HG02588 (cell line): ENCODE measurements at regions not wholly inside any gene's neighbourhood (a gene's known extent, or its start where the extent isn't known, plus 50 kb on each side); places are given as distances from the start of the nearest gene placed in this dataset.

Experiments
- ATAC-seq: cut with Tn5 transposase; IDR thresholded peaks from one replicate; pipeline ENCODE4 v1.9.1; 2021; ENCODE audit warnings: mild to moderate bottlenecking, moderate library complexity; ENCODE audit not compliant: unreplicated experiment

DNA sequence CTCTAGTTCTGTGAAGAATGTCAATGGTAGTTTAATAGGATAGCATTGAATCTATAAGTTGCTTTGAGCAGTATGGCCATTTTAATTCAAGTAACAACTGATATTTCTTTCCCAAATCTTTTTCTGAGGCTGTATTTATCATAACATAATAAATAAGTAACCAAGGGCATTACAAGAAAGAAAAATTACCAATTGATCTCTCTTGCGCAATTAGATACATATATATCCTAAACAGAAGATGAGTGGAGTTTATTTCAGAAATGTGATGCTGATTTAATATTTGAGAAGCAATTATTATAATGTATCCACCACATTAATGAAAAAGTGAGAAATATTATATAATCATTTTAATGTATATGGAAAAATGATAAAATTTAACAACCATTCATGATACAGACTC, 802.5 kb upstream of the AGA start:
- ATAC-seq, result no peak

DNA sequence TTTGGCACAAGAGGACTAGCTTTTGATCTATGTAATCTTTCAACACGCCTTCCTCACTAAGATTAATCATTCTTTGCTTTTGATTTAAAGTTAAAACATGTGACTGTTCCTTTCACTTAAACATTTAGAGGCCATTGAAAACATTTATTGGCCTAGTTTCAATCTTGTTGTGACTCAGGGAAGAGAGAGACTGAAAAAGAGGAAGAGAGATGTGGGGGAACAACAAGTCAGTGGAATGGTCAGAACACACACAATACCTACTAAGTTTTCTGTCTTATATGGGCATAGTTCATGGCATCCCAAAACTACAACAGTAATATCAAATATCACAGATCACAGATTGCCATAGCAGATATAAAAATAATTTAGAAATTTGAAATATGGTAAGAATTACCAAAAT, 812.9 kb upstream of the AGA start:
- no peak for ATAC-seq

DNA sequence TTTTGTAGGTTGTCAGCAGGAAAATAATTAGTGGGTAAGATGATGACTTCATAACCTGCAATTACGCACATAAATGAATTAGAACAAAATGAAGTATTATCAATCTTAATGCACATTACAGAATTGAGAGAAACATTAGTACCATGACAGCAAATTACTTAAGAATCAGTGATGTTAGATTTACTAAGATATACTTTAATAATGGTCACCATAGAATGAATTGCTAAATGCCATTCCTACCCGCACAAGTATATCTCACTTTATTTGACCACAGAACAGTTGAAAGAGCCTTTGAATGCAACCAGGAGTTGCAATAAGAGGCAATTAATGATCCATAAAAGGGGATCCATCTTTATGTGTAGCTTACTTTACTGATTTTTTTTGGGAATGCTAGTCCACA, 816.4 kb upstream of the AGA start:
- no peak for ATAC-seq

DNA sequence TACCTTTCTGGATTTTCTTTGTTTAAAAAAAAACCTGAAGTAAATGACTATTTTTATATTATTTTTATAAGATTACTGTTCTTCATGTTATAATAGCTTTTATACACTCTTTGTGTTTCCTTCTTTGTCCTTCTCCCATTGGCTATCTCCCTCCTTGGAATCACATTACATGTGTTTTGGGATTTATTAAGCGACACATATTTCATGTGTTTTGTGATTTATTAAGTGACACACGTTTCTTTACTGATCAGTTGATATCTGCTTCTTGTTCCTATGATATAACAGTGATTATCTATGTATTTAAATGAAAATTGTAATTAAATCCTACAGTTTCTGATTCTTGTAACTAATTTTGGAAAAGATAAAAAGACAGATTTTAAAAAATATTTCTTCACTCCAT, 817.3 kb upstream of the AGA start:
- ATAC-seq, result no peak

DNA sequence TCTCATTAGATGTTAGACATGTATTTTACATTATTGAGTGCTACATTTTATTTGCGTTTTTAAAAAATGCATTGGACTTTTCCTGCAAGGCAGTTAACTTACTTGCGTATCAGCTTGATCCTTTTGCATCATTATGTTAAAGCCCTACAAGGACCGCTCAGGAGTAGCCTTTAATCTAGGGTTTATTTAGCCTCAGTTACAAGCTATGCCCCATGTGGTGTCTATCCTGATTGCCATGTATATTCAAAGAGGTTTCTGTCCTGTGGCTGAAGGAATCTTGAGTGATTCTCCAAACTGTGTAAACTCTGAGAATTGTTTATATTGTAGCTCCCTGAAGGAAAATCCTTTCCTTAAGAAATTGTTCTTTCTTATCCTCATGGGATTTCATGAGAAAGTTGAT, 821.8 kb upstream of the AGA start:
- ATAC-seq, result no peak

DNA sequence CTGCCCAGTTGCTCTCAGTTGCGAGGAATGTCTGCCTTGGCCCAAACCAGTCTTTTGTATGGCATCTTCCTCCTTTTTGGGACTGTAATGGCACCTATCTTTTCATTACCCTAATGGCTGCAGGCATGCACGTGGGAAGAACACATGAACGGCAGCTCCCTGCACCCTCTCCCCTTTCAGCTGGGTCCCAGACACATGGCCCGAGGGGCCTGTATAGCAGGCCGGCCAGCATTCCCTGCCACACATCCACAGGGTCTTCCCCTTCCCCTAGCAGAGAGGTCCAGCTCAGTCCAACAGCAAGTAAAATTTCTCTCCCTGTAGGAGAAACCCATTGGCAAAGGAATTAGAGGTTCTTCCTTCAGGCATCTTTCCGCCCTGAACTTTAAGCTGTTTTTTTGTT, 829.1 kb upstream of the AGA start:
- no peak for ATAC-seq

DNA sequence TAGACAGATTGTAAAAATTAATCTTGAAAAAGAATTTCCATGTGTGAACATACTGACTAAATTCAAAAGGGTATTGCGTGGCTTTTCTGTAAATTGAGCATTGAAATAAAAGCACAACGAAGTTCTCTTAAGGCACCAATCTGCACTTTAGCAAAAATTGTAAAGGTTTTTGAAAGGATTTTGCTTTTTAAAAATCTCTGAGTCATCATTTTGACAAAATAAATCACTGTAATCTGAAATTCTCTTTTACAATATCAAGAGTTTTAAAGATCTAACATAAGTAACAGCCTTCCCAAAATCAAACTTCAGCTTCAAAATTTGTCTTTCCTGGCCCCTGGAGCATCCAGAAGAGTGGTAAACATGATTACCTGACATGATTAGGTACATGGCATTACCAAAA, 830.9 kb upstream of the AGA start:
- ATAC-seq, result no peak

DNA sequence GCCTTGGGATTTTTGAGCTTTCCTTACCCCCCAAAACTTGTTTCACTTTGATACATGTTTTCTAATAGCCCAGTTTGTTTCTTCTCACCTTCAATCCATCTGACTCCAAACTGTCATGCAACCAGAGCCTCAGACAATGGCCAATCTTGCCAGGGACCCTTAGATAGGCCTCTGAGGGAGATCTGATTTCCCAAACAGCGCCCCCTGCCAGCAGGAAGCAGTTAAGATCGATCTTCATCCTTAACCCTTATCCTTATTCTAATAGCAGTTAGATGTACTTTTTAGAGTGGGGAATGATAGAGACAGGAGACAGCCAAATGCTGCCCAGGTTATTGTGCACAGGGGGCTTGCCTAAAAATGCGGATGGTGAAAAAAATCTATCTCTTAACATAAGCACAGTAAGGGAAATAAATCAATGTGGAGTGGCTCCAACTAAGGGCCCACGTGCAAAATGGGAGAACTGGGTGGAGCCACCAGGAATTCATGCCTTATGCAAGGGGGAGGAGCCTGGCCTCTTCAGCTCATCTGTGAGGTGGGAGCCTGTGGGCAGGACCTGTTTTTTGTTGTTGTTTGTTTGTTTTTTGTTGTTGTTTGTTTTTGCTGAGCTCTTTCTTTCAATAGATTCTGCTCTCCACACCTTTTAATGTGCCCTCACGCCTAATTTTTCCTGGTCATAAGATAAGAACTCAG, 833.6 kb upstream of the AGA start:
- ATAC-seq, result no peak

DNA sequence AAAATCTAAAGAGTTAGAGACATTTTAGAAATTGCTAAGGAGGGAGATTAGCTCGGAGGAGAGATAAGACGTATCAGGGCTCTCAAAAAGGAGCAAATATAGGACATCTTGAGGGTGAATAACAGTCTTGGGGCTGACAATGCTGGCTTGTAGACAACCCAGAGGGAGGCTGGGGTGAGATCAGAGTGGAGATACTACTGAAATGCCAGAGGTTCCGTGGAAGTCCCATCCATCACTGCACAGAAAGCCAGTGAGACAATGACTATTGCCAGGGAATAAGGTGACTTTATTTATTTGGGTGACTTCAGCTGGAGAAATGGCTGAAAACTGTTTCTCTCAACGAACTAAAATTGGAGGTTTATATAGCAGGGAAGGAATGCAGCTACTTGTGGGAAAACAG, 838.1 kb upstream of the AGA start:
- ATAC-seq, result no peak

DNA sequence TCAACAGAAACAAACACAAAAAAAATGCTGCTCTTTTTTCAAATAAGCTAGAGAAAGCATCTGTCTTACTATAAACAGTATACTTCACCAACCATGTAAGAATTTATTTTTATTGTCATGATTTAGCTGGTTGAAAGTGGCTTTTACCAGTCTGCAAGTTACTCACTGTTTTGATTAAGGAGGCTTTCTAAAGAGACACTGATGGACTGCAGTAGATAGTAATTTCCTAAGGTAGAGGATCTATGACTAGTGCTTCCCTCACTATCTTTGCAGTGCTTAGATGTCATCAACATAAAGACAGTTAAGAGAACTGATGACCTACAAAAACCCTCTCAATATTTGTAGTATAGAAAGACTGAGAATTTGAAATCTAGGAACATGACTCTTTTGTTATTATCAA, 846.2 kb upstream of the AGA start:
- no peak for ATAC-seq

DNA sequence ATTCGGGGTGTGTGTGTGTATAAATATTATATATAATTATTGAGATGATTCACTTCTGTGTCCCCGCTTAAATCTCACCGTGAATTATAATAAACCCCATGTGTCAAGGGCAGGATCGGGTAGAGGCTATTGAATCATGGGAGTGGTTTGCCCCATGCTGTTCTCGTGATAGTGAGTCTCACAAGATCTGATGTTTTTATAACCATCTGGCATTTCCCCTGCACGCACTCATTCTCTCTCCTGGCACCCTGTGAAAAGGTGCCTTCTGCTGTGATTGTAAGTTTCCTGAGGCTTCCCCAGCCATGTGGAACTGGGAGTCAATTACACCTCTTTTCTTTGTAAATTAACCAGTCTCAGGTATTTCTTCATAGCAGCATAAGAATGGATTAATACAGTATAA, 851.4 kb upstream of the AGA start:
- no peak for ATAC-seq

DNA sequence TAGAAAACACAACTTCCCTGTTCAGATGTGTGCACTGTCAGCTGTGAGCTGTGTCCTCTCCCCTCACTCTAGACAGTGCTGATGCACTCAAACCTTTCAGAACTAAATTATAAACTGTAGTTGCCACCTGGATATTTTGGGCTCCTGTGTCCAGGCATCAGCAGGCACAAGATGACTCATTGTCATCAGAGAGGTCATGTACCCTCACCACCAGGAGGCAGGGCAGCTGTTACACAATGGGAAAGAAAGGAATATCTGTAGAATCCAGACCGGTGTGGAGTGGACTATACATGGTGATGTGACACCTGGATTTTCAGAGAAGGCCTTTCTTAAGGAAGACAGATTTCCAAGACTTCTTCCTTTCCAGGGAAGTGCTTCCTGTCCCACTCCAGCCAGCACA, 854.4 kb upstream of the AGA start:
- ATAC-seq, result no peak

DNA sequence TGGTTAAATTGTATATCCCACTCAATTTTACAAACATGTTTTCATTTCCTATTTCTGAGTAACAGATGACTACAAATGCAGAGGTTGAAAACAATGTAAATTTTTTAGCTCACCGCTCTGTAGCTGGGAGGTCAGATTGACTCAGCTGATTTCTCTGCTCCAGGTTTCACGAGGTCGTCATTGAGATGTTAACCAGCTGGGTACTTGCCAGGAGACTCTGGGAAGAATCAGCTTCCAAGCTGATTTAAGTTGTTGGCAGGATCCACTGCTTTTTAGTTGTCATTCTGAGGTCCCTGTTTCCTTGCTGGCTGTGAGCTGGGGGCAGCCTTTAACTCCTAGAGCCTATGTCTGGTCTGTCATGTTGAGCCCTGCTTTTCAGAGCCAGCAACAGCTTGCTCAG, 864.3 kb upstream of the AGA start:
- ATAC-seq, result no peak

DNA sequence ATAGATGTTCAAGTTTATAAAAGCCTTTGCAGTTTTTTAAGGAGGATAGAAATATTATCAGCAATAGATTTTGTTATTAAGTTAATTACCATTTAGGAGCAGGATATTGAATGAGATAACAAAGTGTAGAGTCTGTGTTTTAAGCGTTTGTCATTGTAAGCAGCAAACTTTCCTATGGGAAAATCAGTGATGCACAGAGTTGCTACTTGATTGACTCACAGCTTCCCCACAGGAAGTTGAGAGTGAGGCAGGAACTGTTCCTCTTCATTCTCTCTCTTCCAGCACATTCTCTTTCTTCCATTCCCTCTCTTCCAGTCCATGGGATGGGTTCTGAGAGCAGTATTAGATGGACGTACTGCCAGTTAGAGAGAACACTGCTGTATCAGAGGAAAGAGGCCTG, 867.7 kb upstream of the AGA start:
- ATAC-seq, result no peak

DNA sequence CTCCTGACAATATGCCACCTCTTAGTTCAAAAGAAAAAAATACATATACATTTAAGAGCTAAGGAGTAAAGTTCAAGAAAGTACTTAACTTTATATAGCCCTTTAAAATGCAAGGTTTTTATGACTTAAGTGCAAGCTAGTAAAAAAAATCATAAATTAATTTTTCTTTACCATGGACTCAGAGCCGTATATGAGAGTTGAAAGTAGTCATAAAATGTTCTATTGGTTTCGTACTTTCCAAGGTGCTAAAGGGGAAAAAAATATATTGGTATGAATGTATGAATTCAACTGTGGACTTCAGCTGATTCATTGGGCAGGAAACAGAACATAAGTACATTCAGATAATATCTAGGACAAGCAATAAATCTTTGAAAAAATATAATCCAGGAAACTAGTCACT, 869.8 kb upstream of the AGA start:
- no peak for ATAC-seq

DNA sequence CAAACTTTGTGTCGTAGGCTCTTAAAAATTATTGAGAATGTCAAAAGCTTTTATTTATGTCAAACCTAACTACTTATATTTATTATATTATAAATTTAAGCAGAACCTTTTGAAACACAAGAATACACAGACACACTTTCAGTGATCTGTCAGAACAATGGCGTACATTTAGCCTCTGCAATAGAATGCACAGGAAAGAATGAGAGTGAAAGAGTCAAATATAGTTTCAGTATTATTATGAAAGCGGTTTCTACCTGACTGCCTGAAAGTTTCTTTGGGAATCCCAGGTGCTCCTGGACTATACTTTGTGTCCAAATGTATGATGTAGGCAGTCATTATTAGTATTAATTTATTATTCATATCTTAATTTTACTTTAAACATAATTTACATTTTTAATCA, 872.0 kb upstream of the AGA start:
- ATAC-seq, result no peak

DNA sequence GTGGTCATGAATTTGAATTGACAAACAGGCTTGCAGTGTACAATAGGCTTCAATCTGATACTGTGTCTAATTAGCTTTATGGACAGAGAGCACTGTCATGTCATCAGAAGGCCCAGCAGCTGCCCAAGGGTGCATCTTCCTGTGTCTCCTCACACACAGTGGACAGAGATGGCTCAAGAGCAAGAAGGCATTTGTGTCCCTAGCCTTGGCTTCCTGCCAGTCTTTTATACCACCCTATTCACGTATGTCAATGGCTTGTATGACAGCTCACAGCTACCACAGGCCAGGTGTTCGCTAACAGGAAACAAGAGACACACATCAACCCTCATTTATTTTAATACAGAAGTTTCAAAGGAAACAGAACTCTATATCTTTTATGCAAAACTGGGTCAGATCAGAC, 874.0 kb upstream of the AGA start:
- ATAC-seq, result no peak

DNA sequence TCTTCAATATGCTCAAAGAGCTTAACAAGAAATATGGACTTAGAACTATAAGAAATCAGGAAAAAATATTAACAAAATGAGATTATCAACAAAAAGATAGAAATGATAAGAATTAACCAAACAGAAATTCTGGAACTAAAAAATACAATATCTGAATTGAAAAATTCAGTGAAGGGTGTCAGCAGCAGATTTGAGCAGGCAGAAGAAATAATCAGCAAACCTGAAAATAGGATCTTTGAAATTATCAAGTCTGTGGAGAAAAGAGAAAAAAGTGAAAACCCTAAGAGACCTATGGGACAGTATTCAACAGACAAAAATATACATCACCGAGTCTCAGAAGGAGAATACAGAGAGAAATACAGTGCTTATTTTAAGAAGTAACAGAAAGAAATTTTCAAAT, 877.8 kb upstream of the AGA start:
- no peak for ATAC-seq

DNA sequence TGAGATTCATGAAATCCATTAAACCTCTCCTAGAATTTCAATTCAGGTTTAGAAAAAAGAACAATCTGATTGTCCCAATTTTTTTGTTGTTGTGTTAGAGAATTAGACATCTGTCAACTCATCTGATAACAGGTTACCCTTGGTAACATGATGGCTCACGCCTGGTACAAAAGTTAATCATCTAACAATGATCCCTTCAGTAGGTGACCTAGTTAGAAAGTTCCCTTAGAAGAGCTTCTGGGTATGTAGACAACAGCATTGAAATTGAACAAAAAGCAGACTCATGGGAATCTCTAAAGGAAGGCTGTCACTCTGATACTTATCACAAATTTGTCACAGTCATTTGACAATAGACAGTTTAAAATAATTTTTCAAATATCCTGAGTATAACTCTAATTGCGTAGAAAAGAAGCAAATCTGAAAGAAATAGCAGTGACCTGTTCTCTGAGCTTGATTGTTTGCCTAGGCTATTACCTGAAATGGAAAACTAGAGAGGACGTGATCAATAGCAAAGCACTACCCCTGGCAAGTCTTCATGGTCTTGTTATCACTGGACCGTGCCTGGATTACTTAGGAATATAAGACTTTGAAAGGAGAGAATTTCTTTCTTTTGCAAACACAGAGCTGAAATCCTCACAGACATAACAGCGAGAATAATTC, 880.4 kb upstream of the AGA start:
- no peak for ATAC-seq

DNA sequence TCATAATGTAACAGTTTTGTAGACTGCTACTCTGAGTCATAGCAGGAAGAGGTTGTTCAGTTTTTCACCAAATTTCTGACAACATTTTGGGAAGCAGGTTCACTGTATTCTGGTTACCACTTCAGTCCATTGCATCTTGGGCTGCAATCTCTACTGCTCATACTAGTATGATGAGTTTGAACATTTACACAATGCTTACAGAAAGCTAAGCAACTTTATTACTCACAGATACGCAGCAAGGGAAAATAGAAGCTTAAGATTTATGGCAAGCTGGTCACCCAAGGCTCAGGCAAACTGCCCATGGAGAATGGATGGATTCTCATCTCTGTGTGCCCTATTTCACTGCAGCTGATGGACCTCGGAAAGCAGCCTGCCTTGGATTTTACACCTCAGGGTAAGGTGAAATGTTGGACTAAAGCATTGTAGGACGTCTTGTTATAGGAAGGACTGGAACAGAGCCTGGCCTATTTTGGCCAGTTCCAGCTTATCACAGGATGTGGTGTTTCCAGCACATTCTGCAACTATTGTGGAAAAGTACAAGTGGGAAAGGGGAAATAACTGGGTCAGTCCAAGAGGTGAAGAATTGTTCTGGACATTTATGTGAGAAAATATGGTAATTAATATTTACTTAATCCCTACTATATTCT, 887.1 kb upstream of the AGA start:
- ATAC-seq, result no peak

DNA sequence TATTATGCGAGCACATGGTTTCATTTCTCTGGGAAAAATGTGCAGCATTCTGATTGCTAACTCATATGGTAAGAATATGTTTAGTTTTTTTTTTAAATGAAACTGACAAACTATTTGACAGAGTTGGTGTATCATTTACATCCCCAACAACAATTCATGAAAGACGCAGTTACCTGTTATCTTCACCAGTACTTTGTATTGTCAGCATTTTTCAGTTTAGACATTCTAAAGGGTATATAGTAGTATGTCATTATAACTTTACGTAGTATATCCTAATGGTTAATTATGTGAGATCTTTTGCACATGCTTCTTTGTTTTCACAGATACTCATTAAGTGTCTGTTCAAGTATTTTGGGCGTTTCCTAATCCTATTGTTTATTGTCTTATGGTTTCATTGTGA, 891.1 kb upstream of the AGA start:
- ATAC-seq, result no peak

DNA sequence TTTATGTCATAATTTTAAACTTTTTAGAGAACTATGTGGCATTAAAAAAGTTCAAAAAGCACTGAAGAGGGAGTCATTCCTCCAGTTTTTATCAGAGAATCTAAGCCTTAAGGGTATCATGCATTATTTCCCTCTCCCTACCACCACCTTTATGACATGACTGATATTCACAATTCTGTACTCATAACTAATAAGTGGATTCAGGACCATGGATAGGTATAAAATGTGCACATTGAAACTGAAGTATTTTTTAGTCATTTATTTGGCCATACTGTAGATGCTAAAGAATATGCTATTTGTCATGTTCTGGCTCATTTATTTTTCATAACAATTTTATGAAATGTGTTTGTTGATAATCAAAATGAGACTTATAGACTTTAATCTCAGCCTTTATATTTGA, 897.5 kb upstream of the AGA start:
- no peak for ATAC-seq

DNA sequence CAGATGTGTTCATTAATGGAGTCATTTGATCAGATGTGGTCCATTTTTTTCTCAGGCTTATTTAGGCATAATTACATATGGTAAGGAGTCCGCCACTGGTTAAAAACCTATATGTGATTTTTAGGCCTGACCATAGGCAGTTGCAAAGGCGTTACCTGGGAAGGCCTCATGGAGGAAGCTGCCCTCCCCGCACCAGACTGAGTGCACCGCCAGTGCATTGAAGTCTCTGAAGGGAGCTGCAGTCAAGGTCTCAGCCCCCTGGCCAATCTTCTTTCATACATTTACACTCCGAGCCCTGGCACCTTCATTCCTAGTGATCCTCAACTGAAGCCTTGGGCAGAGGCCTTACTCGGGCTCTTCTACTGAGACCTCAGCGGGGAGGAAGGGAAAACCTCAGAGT, 898.2 kb upstream of the AGA start:
- ATAC-seq, result no peak
